Activated naive CD8-positive, alpha-beta T cell treated with anti-CD3 and anti-CD28 coated beads, Interleukin-2, amount 10 ng/mL, durations not matched to agents 7 days and 5 days (primary cell): ENCODE measurements at regions not wholly inside any gene's neighbourhood (a gene's known extent, or its start where the extent isn't known, plus 50 kb on each side); places are given as distances from the start of the nearest gene placed in this dataset.

ENCODE experiments used
- ATAC-seq: fragments of 150-1000 bp; cut with Tn5 transposase; one replicate; pipeline ENCODE4 v1.10.0; 2021; ENCODE audit warnings: low read depth, moderate library complexity
- POLR2A ChIA-PET: fragments of 350-600 bp; sonication (Branson Sonifier 250); formaldehyde crosslinking; loops from one replicate; lab custom pipeline; 2021; ENCODE audit warnings: antibody characterized with exemption; lab: Charles Lee
- DNase-seq: peaks from one replicate; pipeline ENCODE4 v3.0.0; 2021
- H3K27ac Mint-ChIP-seq: one replicate; pipeline ENCODE4 v1.8.0; 2022; ENCODE audit warnings: mild to moderate bottlenecking, mixed read lengths
- H3K27me3 Mint-ChIP-seq: one replicate; pipeline ENCODE4 v1.8.0; 2022; ENCODE audit warnings: mild to moderate bottlenecking, moderate library complexity, mixed read lengths
- H3K36me3 Mint-ChIP-seq: one replicate; pipeline ENCODE4 v1.8.0; 2021; ENCODE audit warnings: mild to moderate bottlenecking, mixed read lengths
- H3K4me1 Mint-ChIP-seq: one replicate; pipeline ENCODE4 v1.8.0; 2021; ENCODE audit warnings: mixed read lengths
- H3K4me3 Mint-ChIP-seq: one replicate; pipeline ENCODE4 v1.8.0; 2022; ENCODE audit warnings: mild to moderate bottlenecking, moderate library complexity, mixed read lengths
- H3K9me3 Mint-ChIP-seq: one replicate; pipeline ENCODE4 v1.8.0; 2021; ENCODE audit warnings: mixed read lengths

GRCh38 chr1:98025858-98026257 lies 105.0 kb upstream of the DPYD start:
- ATAC-seq, result no peak
- Mint-ChIP-seq H3K27ac (no peak overlapping the region), H3K27me3 (peaks cover 3% of the 10 kb centered on the region), H3K4me1 (no peaks in the 10 kb centered on the region), H3K36me3 (no peaks in the 10 kb centered on the region), H3K4me3 (no peak overlapping the region), H3K9me3 (peaks cover 2% of the 10 kb centered on the region)
- no peak for DNase-seq
- POLR2A ChIA-PET, result no interaction called here

DNA sequence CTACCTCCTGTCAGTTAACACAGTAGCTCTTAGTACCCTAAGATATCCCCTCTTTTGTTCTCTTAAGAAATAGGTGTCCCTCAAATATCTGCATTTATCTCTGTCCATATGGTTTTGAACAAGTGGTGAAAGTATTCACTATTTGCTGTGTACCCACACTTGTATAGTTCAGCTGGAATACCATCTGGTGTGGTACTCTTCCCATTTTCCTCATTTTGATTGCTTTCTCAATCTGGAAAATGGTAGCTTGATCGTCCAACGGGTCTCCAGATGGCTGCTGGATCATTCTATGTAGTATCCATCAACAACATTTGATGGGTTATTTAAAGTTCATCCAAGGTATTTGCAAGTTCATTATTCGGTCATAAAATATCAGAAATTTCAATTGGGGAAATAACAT lies 100.3 kb upstream of the DPYD start:
- H3K9me3 Mint-ChIP-seq, result peaks cover 2% of the 10 kb centered on the region
- no peak for ATAC-seq
- H3K4me3 Mint-ChIP-seq, result no peak overlapping the region
- no peak for DNase-seq
- H3K36me3 Mint-ChIP-seq, result no peaks in the 10 kb centered on the region
- POLR2A ChIA-PET, result no interaction called here
- H3K4me1 Mint-ChIP-seq, result no peaks in the 10 kb centered on the region
- H3K27ac Mint-ChIP-seq, result no peak overlapping the region
- H3K27me3 Mint-ChIP-seq, result peaks cover 8% of the 10 kb centered on the region

DNA sequence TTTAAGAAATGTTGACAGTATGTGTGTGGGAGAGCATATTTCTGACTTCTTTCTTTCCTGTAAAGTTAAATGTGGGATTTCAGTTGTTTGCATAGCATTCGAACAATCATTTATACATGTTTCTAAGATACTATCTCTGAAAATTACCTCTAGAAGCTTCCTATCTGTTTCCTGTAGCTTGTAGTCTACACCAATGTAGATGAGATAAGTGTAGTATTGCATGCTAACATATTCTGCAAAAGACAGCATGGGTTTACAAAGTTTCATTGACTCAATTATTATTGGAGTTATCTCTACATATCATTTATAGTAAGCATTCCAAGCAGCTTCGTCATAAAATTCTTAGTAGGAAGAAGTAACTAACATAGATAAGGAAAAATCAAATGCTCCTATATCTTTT lies 98.9 kb upstream of the DPYD start:
- H3K36me3 Mint-ChIP-seq, result no peaks in the 10 kb centered on the region
- no peaks in the 10 kb centered on the region for H3K4me1 Mint-ChIP-seq
- POLR2A ChIA-PET, result no interaction called here
- H3K9me3 Mint-ChIP-seq, result peaks cover 2% of the 10 kb centered on the region
- ATAC-seq, result no peak
- no peak for DNase-seq
- peaks cover 10% of the 10 kb centered on the region for H3K27me3 Mint-ChIP-seq
- no peak overlapping the region for H3K27ac Mint-ChIP-seq
- H3K4me3 Mint-ChIP-seq, result no peak overlapping the region

DNA sequence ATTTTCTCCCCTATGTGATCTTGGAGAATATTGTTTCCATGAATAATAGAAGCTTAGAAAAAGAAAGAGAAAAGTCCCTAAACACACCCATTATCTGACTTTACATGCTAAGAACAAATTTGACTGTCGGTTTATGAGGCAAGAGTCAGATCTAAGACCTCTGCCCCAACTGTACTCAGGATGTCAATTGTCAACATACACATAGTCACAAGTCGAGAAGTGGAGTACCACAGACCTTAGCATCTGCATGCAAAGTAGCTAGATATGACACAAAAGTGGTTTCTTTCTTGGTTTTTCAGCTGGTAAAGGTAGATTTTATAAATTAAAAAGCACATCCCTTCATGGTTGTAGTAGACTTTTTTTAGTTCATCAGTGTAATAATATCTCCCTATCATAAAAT lies 97.2 kb upstream of the DPYD start:
- H3K27me3 Mint-ChIP-seq, result peaks cover 10% of the 10 kb centered on the region
- no peak for DNase-seq
- no peaks in the 10 kb centered on the region for H3K36me3 Mint-ChIP-seq
- no peak overlapping the region for H3K4me3 Mint-ChIP-seq
- H3K27ac Mint-ChIP-seq, result no peak overlapping the region
- H3K4me1 Mint-ChIP-seq, result no peaks in the 10 kb centered on the region
- peaks cover 2% of the 10 kb centered on the region for H3K9me3 Mint-ChIP-seq
- ATAC-seq, result no peak
- POLR2A ChIA-PET, result no interaction called here

GRCh38 chr1:98017184-98017583 lies 96.3 kb upstream of the DPYD start:
- ATAC-seq (no peak), DNase-seq (no peak)
- POLR2A ChIA-PET, result no interaction called here
- no peak overlapping the region for H3K4me3 Mint-ChIP-seq
- peaks cover 10% of the 10 kb centered on the region for H3K27me3 Mint-ChIP-seq
- peaks cover 2% of the 10 kb centered on the region for H3K9me3 Mint-ChIP-seq
- H3K4me1 Mint-ChIP-seq, result no peaks in the 10 kb centered on the region
- H3K36me3 Mint-ChIP-seq, result no peaks in the 10 kb centered on the region
- no peak overlapping the region for H3K27ac Mint-ChIP-seq

DNA sequence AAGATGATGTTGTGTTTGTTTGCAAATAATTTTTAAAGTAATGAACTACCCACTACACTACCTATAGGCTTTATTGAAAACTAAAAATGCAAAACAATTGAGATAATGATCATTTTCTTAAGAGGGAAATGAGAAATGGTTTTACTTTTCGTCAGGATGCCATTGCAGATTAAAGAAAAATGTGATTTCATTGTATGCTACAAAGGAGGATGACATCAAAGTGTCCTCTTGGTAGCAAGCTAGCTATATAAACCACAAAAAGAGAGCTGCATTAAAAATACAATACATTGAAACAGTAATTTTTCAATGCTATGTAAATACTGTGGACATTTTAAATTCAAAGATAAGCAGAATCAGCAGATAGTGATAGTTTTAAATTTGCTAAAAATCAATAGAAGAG lies 87.5 kb upstream of the DPYD start:
- H3K9me3 Mint-ChIP-seq, result no peaks in the 10 kb centered on the region
- H3K27ac Mint-ChIP-seq, result no peak overlapping the region
- ATAC-seq (no peak), DNase-seq (no peak)
- POLR2A ChIA-PET, result no interaction called here
- no peak overlapping the region for H3K4me3 Mint-ChIP-seq
- no peaks in the 10 kb centered on the region for H3K36me3 Mint-ChIP-seq
- H3K27me3 Mint-ChIP-seq, result peaks cover 3% of the 10 kb centered on the region
- no peaks in the 10 kb centered on the region for H3K4me1 Mint-ChIP-seq

GRCh38 chr1:98005326-98006010 lies 84.6 kb upstream of the DPYD start:
- Mint-ChIP-seq H3K4me3 (no peak overlapping the region), H3K27me3 (peaks cover 3% of the 10 kb centered on the region), H3K36me3 (no peaks in the 10 kb centered on the region), H3K9me3 (no peaks in the 10 kb centered on the region), H3K4me1 (no peaks in the 10 kb centered on the region), H3K27ac (no peak overlapping the region)
- DNase-seq (no peak), ATAC-seq (no peak)
- POLR2A ChIA-PET, result no interaction called here

DNA sequence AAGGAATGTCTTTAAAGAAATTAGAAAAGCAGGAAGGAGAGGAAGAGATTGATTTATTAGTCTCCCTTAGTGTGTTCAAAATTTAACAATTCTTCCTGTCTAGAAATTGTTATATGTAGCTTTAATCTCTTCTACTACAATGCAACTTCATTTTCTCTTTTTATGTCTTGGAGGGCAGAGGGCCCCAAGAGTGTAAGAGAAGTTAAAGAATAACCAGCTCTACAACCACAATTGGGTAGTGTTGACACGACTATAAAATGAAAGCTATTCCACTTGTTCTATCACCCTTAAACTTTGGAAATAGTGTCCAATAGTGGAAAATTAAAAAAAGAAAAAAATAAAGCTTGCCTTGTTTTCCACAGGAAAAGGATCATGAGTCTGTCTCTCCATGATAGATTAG lies 82.6 kb upstream of the DPYD start:
- Mint-ChIP-seq H3K36me3 (no peaks in the 10 kb centered on the region), H3K27ac (no peak overlapping the region), H3K4me3 (no peak overlapping the region), H3K4me1 (no peaks in the 10 kb centered on the region), H3K9me3 (no peaks in the 10 kb centered on the region), H3K27me3 (peaks cover 3% of the 10 kb centered on the region)
- POLR2A ChIA-PET, result no interaction called here
- ATAC-seq (no peak), DNase-seq (no peak)

DNA sequence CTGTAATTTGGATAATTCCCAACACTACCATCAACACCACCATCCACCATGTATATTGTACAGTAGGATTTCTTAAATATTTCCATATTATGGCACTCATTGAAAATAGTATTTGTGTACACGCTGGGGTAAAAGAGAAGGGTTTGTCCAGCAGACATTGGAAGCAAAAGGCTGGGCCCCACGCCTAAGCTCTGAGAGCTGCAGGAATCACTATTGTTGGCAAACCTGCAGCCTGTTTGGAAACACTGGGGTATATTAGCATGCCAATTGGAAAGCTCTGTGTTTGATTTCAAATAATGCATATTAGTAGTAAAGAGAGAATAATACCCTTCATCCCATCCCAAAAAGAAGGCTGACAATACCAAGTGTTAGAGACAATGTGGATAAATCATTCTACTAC lies 81.5 kb upstream of the DPYD start:
- no peak overlapping the region for H3K4me3 Mint-ChIP-seq
- no peaks in the 10 kb centered on the region for H3K9me3 Mint-ChIP-seq
- peaks cover 3% of the 10 kb centered on the region for H3K27me3 Mint-ChIP-seq
- H3K27ac Mint-ChIP-seq, result no peak overlapping the region
- ATAC-seq (no peak), DNase-seq (no peak)
- no peaks in the 10 kb centered on the region for H3K4me1 Mint-ChIP-seq
- H3K36me3 Mint-ChIP-seq, result no peaks in the 10 kb centered on the region
- POLR2A ChIA-PET, result no interaction called here

DNA sequence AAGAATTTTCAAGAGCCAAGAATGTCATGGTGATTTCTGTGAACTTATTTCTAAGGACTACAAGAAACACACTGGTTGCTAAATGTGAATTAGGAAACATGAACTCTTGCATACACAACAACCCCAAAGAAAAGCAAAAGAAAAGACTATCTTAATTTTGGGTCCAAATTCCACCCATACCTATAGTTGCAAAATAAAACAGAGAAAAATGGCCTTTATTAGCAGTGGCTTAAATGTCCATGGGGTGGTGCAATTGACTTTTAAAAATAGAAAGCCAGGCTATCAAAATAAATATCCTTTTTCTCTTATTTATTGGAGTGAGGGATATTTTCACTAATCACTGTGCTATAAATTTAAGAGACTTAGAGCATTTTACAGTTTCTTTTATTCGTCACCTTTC lies 80.9 kb upstream of the DPYD start:
- Mint-ChIP-seq H3K9me3 (no peaks in the 10 kb centered on the region), H3K4me3 (no peak overlapping the region), H3K27ac (no peak overlapping the region), H3K27me3 (peaks cover 3% of the 10 kb centered on the region), H3K36me3 (no peaks in the 10 kb centered on the region), H3K4me1 (no peaks in the 10 kb centered on the region)
- DNase-seq (no peak), ATAC-seq (no peak)
- POLR2A ChIA-PET, result no interaction called here

DNA sequence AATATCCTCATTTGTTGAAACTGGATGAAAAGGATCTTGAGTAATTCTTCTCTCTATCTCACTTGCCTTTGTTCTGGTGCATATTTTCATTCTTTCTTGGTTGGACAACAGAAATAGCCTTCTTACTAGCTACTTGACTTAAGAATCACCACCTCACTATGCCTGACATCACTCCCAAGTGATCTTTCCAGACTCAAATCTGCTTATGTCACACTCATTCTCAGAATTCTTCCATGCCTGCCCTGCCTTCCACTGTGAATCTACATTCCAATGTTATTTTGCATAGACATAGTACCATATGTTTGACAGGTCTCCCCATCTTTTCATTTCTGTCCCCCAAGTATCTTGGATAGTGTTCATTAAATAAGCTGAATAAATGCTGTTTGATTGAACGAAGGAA lies 78.5 kb upstream of the DPYD start:
- Mint-ChIP-seq H3K27ac (no peak overlapping the region), H3K27me3 (no peaks in the 10 kb centered on the region), H3K36me3 (no peaks in the 10 kb centered on the region), H3K4me1 (no peaks in the 10 kb centered on the region), H3K4me3 (no peak overlapping the region), H3K9me3 (no peaks in the 10 kb centered on the region)
- ATAC-seq, result no peak
- POLR2A ChIA-PET, result no interaction called here
- no peak for DNase-seq

- ATAC-seq (no peak), DNase-seq (no peak)
- H3K4me1 Mint-ChIP-seq, result no peaks in the 10 kb centered on the region
- no peaks in the 10 kb centered on the region for H3K36me3 Mint-ChIP-seq
- no peak overlapping the region for H3K27ac Mint-ChIP-seq
- POLR2A ChIA-PET, result no interaction called here
- peaks cover 7% of the 10 kb centered on the region for H3K27me3 Mint-ChIP-seq
- no peak overlapping the region for H3K4me3 Mint-ChIP-seq
- no peaks in the 10 kb centered on the region for H3K9me3 Mint-ChIP-seq
Observed at GRCh38 chr1:97996880-97997279, 76.0 kb upstream of the DPYD start.

GRCh38 chr1:97989094-97989680 lies 68.4 kb upstream of the DPYD start:
- peaks cover 9% of the 10 kb centered on the region for H3K4me1 Mint-ChIP-seq
- H3K36me3 Mint-ChIP-seq, result no peaks in the 10 kb centered on the region
- POLR2A ChIA-PET, result no interaction called here
- peaks cover 13% of the 10 kb centered on the region for H3K27me3 Mint-ChIP-seq
- DNase-seq, result no peak
- H3K27ac Mint-ChIP-seq, result no peak overlapping the region
- ATAC-seq, result no peak
- no peak overlapping the region for H3K4me3 Mint-ChIP-seq
- no peaks in the 10 kb centered on the region for H3K9me3 Mint-ChIP-seq

GRCh38 chr1:97986041-97987005 lies 65.5 kb upstream of the DPYD start:
- Mint-ChIP-seq H3K4me3 (no peak overlapping the region), H3K4me1 (peaks cover 9% of the 10 kb centered on the region), H3K27ac (no peak overlapping the region), H3K36me3 (no peaks in the 10 kb centered on the region), H3K9me3 (no peaks in the 10 kb centered on the region), H3K27me3 (peaks cover 10% of the 10 kb centered on the region)
- no peak for ATAC-seq
- DNase-seq, result no peak
- POLR2A ChIA-PET, result no interaction called here
